GM12878 (cell line): ENCODE measurements at regions not wholly inside any gene's neighbourhood (a gene's known extent, or its start where the extent isn't known, plus 50 kb on each side); places are given as distances from the start of the nearest gene placed in this dataset.

Experiments used
- ATF3 ChIP-seq: IDR thresholded peaks from 2 replicates; pipeline ENCODE4 v1.6.1; 2011; ENCODE audit warnings: low read depth, mild to moderate bottlenecking, low read length, moderate library complexity, borderline replicate concordance; ENCODE audit errors: extremely low read depth
- BACH1 ChIP-seq: fragments of 450-650 bp; IDR thresholded peaks from 2 replicates; pipeline ENCODE4 v1.6.1; 2017; ENCODE audit warnings: mild to moderate bottlenecking, borderline replicate concordance
- CBFB ChIP-seq: IDR thresholded peaks from 2 replicates; pipeline ENCODE4 v1.6.1; 2016; ENCODE audit warnings: antibody characterized with exemption, low read depth
- CEBPB ChIP-seq, 2 experiments: fragments of 150-350 bp in 1 of 2; IDR thresholded peaks; 2 replicates each; pipeline ENCODE4 v1.6.1; 2012 to 2014; ENCODE audit warnings: low read depth in 2 of 2, low read length in 2 of 2, borderline replicate concordance in 1 of 2, inconsistent platforms in 1 of 2
- CHD1 ChIP-seq: IDR thresholded peaks from 2 replicates; pipeline ENCODE4 v1.6.1; 2012; ENCODE audit warnings: low read depth, low read length, improper control_type of control experiment
- HCFC1 ChIP-seq: fragments of 150-350 bp; IDR thresholded peaks from 2 replicates; pipeline ENCODE4 v1.6.1; 2014; ENCODE audit warnings: low read length
- HDAC6 ChIP-seq: fragments of 200-600 bp; sonication (generic); IDR thresholded peaks from one replicate; pipeline ENCODE4 v1.8.0; 2017; ENCODE audit warnings: antibody characterized with exemption; ENCODE audit not compliant: unreplicated experiment
- IKZF1 ChIP-seq: fragments of 450-650 bp; conservative IDR thresholded peaks from 2 replicates; pipeline ENCODE4 v1.6.1; 2017; ENCODE audit warnings: antibody characterized with exemption, mild to moderate bottlenecking
- IKZF2 ChIP-seq, 2 experiments: fragments of 450-650 bp; IDR thresholded peaks; 2 replicates each; pipeline ENCODE4 v1.6.1; 2017; ENCODE audit warnings: mild to moderate bottlenecking in 2 of 2, moderate library complexity in 2 of 2
- JUND ChIP-seq: IDR thresholded peaks from 2 replicates; pipeline ENCODE4 v1.6.1; 2012; ENCODE audit warnings: low read depth, mild to moderate bottlenecking, low read length, improper control_type of control experiment, moderate library complexity
- KDM1A ChIP-seq: fragments of 200-600 bp; sonication (generic); IDR thresholded peaks from 2 replicates; pipeline ENCODE4 v1.6.1; 2016; ENCODE audit warnings: borderline replicate concordance
- KLF5 ChIP-seq: fragments of 450-650 bp; IDR thresholded peaks from 2 replicates; pipeline ENCODE4 v1.6.1; 2014; ENCODE audit warnings: mild to moderate bottlenecking; ENCODE audit not compliant: partially characterized antibody
- NFIC ChIP-seq: IDR thresholded peaks from 2 replicates; pipeline ENCODE4 v1.6.1; 2012; ENCODE audit warnings: low read depth, mild to moderate bottlenecking, inconsistent platforms, low read length, moderate library complexity
- NR2C2 ChIP-seq: IDR thresholded peaks from 2 replicates; pipeline ENCODE4 v1.6.1; 2011; ENCODE audit warnings: borderline replicate concordance, low read depth; ENCODE audit not compliant: control insufficient read depth, insufficient read length
- PAX5 ChIP-seq: IDR thresholded peaks from 2 replicates; pipeline ENCODE4 v1.6.1; 2011; ENCODE audit warnings: low read depth, low read length, borderline replicate concordance
- RCOR1 ChIP-seq: conservative IDR thresholded peaks from 2 replicates; pipeline ENCODE4 v1.6.1; 2012; ENCODE audit warnings: low read depth, low read length, improper control_type of control experiment
- RELB ChIP-seq: fragments of 450-650 bp; IDR thresholded peaks from 2 replicates; pipeline ENCODE4 v1.6.1; 2017; ENCODE audit warnings: low read depth, mild to moderate bottlenecking, moderate library complexity
- REST ChIP-seq: IDR thresholded peaks from 2 replicates; pipeline ENCODE4 v1.6.1; 2012; ENCODE audit warnings: mild to moderate bottlenecking, low read depth, low read length
- SRF ChIP-seq, 2 experiments: IDR thresholded peaks; 2 replicates each; pipeline ENCODE4 v1.6.1; 2011; ENCODE audit warnings: low read depth in 2 of 2, low read length in 2 of 2, mild to moderate bottlenecking in 1 of 2, moderate library complexity in 1 of 2
- WRNIP1 ChIP-seq: IDR thresholded peaks from 2 replicates; pipeline ENCODE4 v1.6.1; 2011; ENCODE audit warnings: low read depth, low read length, improper control_type of control experiment, borderline replicate concordance
- ZNF217 ChIP-seq: fragments of 450-650 bp; IDR thresholded peaks from 2 replicates; pipeline ENCODE4 v1.6.1; 2017; ENCODE audit warnings: antibody characterized with exemption, mild to moderate bottlenecking
- ZNF24 ChIP-seq: fragments of 450-650 bp; IDR thresholded peaks from 2 replicates; pipeline ENCODE4 v1.6.1; 2017; ENCODE audit warnings: antibody characterized with exemption, mild to moderate bottlenecking
- TF ChIP-seq, protein P1 (sequence below): fragments of 450-650 bp; IDR thresholded peaks from 2 replicates; pipeline ENCODE4 v1.6.1; 2014; ENCODE audit warnings: mild to moderate bottlenecking

DNA sequence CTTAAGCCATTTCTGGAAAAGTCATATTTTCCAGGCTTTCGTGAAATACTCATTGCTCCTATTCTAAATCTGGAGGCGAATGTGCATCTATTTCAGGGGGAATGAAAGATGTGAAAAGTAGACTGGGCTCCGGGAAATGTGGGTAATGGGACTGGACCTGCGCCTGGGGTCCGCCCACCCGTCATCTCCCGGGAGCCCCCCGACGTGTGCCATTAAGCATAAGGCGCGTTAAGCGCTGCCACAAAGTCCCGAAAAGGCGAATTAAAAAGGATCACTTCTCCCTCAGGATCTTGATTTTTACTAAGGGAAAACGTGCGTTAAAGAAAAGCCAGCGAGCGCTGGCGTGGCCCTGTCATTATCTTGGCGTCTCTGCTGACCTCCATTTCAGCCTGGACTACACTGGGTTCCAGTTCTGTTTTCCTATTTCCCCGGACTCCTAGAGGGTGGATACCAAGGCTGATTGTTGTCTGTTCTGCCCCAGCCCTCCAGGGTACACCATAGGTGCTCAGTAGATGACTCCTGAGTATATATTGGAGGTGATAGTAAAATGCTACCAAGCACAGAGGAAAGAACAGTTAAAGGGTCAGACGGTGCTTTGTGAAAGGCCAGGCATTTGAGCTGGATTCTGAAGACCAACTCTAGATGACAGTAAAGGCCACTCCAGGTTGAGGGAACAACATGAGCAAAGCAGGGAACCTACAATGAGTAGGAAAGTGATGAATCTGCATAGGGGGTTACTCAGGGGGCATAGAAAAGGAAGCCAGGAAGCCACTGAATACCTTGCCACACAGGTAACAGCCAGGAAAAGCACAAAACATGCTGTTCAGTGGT, 89.2 kb upstream of the ARID1B start (continued):
- TF ChIP-seq ZNF217 (no peak), HDAC6 (no peak), IKZF2 (IDR thresholded peaks at IDR 0.05) (peak in 1 of 2 experiments; percentile 46; a peak in 3 of 4 replicates), ZNF24 (no peak), RELB (no peak), PAX5 (no peak), JUND (no peak), BACH1 (no peak), RCOR1 (no peak), IKZF1 (no peak), SRF (IDR thresholded peaks at IDR 0.05; ENCODE audit: low read depth in 2 of 2, low read length in 2 of 2) (no peak), CEBPB (IDR thresholded peaks at IDR 0.05; ENCODE audit: borderline replicate concordance in 1 of 2, low read depth in 2 of 2, low read length in 2 of 2) (no peak), HCFC1 (no peak), WRNIP1 (no peak), CBFB (0 out of 2 replicates have a peak, but pooled peaks have one; percentile 7), REST (no peak), KLF5 (no peak), CHD1 (no peak), NR2C2 (no peak), KDM1A (no peak), NFIC (no peak; the same call in 1 of the 2 replicates), ATF3 (no peak)
- TF ChIP-seq, protein P1, sequence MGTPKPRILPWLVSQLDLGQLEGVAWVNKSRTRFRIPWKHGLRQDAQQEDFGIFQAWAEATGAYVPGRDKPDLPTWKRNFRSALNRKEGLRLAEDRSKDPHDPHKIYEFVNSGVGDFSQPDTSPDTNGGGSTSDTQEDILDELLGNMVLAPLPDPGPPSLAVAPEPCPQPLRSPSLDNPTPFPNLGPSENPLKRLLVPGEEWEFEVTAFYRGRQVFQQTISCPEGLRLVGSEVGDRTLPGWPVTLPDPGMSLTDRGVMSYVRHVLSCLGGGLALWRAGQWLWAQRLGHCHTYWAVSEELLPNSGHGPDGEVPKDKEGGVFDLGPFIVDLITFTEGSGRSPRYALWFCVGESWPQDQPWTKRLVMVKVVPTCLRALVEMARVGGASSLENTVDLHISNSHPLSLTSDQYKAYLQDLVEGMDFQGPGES, result no peak
